ENCODE measurements at regions not wholly inside any gene's neighbourhood (a gene's known extent, or its start where the extent isn't known, plus 50 kb on each side); places are given as distances from the start of the nearest gene placed in this dataset.

- Histone ChIP-seq H3K4me1 (ENCODE audit: control insufficient read depth in 2 of 2, insufficient read depth in 2 of 2, low read length in 2 of 2) (no peaks in the 10 kb centered on the region), H3K4me3 (ENCODE audit: low read length in 2 of 2) (no peak overlapping the region), H3K36me3 (ENCODE audit: control insufficient read depth in 2 of 2, insufficient read depth in 2 of 2, low read length in 1 of 2) (no peaks in the 10 kb centered on the region), H3K27ac (ENCODE audit: low read depth in 1 of 2, low read length in 1 of 2) (no peak overlapping the region), H3K27me3 (ENCODE audit: control insufficient read depth in 2 of 2, insufficient read depth in 1 of 2, low read length in 1 of 2) (no peaks in the 10 kb centered on the region), H3K9me3 (ENCODE audit: control insufficient read depth in 2 of 2, insufficient read depth in 1 of 2, low read length in 1 of 2) (peaks cover 0 to 4% of the 10 kb centered on the region in 2 donors)
- no peak for DNase-seq (ENCODE audit: low read depth in 6 of 9, low spot score in 9 of 9)
These were observed 342.7 kb downstream of the TBC1D4 start for GRCh38 chr13:75139291-75139690.

GRCh38 chr13:75137911-75138571 is 343.9 kb downstream of the TBC1D4 start:
- H3K27me3 ChIP-seq (ENCODE audit: control insufficient read depth in 2 of 2, insufficient read depth in 1 of 2, low read length in 1 of 2) = no peaks in the 10 kb centered on the region
- 83% methylated on average over 3 of the region's 3 CpGs for WGBS
- no peak for DNase-seq (ENCODE audit: low read depth in 6 of 9, low spot score in 9 of 9)
- H3K9me3 ChIP-seq (ENCODE audit: control insufficient read depth in 2 of 2, insufficient read depth in 1 of 2, low read length in 1 of 2) = peaks cover 0 to 4% of the 10 kb centered on the region in 2 donors
- H3K4me1 ChIP-seq (ENCODE audit: control insufficient read depth in 2 of 2, insufficient read depth in 2 of 2, low read length in 2 of 2) = no peaks in the 10 kb centered on the region
- no peak overlapping the region for H3K4me3 ChIP-seq (ENCODE audit: low read length in 2 of 2)
- no peaks in the 10 kb centered on the region for H3K36me3 ChIP-seq (ENCODE audit: control insufficient read depth in 2 of 2, insufficient read depth in 2 of 2, low read length in 1 of 2)
- no peak overlapping the region for H3K27ac ChIP-seq (ENCODE audit: low read depth in 1 of 2, low read length in 1 of 2)

- Histone ChIP-seq H3K36me3 (ENCODE audit: control insufficient read depth in 2 of 2, insufficient read depth in 2 of 2, low read length in 1 of 2) (no peaks in the 10 kb centered on the region), H3K27ac (ENCODE audit: low read depth in 1 of 2, low read length in 1 of 2) (no peak overlapping the region), H3K4me3 (ENCODE audit: low read length in 2 of 2) (no peak overlapping the region), H3K4me1 (ENCODE audit: control insufficient read depth in 2 of 2, insufficient read depth in 2 of 2, low read length in 2 of 2) (no peaks in the 10 kb centered on the region), H3K27me3 (ENCODE audit: control insufficient read depth in 2 of 2, insufficient read depth in 1 of 2, low read length in 1 of 2) (no peaks in the 10 kb centered on the region), H3K9me3 (ENCODE audit: control insufficient read depth in 2 of 2, insufficient read depth in 1 of 2, low read length in 1 of 2) (peaks cover 0 to 4% of the 10 kb centered on the region in 2 donors)
- WGBS = 91% methylated on average over 1 of the region's 1 CpG
- DNase-seq (ENCODE audit: low read depth in 6 of 9, low spot score in 9 of 9) = no peak
These were observed 345.8 kb downstream of the TBC1D4 start for GRCh38 chr13:75136151-75136550.

- WGBS = 93% methylated on average over 6 of the region's 6 CpGs
- no peaks in the 10 kb centered on the region for H3K4me1 ChIP-seq (ENCODE audit: control insufficient read depth in 2 of 2, insufficient read depth in 2 of 2, low read length in 2 of 2)
- DNase-seq (ENCODE audit: low read depth in 6 of 9, low spot score in 9 of 9) = no peak
- no peaks in the 10 kb centered on the region for H3K36me3 ChIP-seq (ENCODE audit: control insufficient read depth in 2 of 2, insufficient read depth in 2 of 2, low read length in 1 of 2)
- H3K4me3 ChIP-seq (ENCODE audit: low read length in 2 of 2) = no peak overlapping the region
- H3K27ac ChIP-seq (ENCODE audit: low read depth in 1 of 2, low read length in 1 of 2) = no peak overlapping the region
- peaks cover 0 to 4% of the 10 kb centered on the region in 2 donors for H3K9me3 ChIP-seq (ENCODE audit: control insufficient read depth in 2 of 2, insufficient read depth in 1 of 2, low read length in 1 of 2)
- H3K27me3 ChIP-seq (ENCODE audit: control insufficient read depth in 2 of 2, insufficient read depth in 1 of 2, low read length in 1 of 2) = no peaks in the 10 kb centered on the region
These were observed 346.6 kb downstream of the TBC1D4 start for GRCh38 chr13:75135325-75135825.

- Histone ChIP-seq H3K4me3 (ENCODE audit: low read length in 2 of 2) (no peak overlapping the region), H3K36me3 (ENCODE audit: control insufficient read depth in 2 of 2, insufficient read depth in 2 of 2, low read length in 1 of 2) (no peaks in the 10 kb centered on the region), H3K27me3 (ENCODE audit: control insufficient read depth in 2 of 2, insufficient read depth in 1 of 2, low read length in 1 of 2) (no peaks in the 10 kb centered on the region), H3K9me3 (ENCODE audit: control insufficient read depth in 2 of 2, insufficient read depth in 1 of 2, low read length in 1 of 2) (no peaks in the 10 kb centered on the region), H3K27ac (ENCODE audit: low read depth in 1 of 2, low read length in 1 of 2) (no peak overlapping the region), H3K4me1 (ENCODE audit: control insufficient read depth in 2 of 2, insufficient read depth in 2 of 2, low read length in 2 of 2) (no peaks in the 10 kb centered on the region)
- no peak for DNase-seq (ENCODE audit: low read depth in 6 of 9, low spot score in 9 of 9)
- 79% methylated on average over 3 of the region's 3 CpGs for WGBS
These were observed 349.0 kb downstream of the TBC1D4 start for GRCh38 chr13:75132701-75133695.

- DNase-seq (ENCODE audit: low read depth in 6 of 9, low spot score in 9 of 9) = no peak
- Histone ChIP-seq H3K36me3 (ENCODE audit: control insufficient read depth in 2 of 2, insufficient read depth in 2 of 2, low read length in 1 of 2) (no peaks in the 10 kb centered on the region), H3K27ac (ENCODE audit: low read depth in 1 of 2, low read length in 1 of 2) (no peak overlapping the region), H3K4me1 (ENCODE audit: control insufficient read depth in 2 of 2, insufficient read depth in 2 of 2, low read length in 2 of 2) (no peaks in the 10 kb centered on the region), H3K4me3 (ENCODE audit: low read length in 2 of 2) (no peak overlapping the region), H3K9me3 (ENCODE audit: control insufficient read depth in 2 of 2, insufficient read depth in 1 of 2, low read length in 1 of 2) (no peaks in the 10 kb centered on the region), H3K27me3 (ENCODE audit: control insufficient read depth in 2 of 2, insufficient read depth in 1 of 2, low read length in 1 of 2) (no peaks in the 10 kb centered on the region)
- 77% methylated on average over 1 of the region's 1 CpG for WGBS
These were observed 352.6 kb downstream of the TBC1D4 start for GRCh38 chr13:75129331-75129730.

GRCh38 chr13:75124415-75124814 is 357.6 kb downstream of the TBC1D4 start:
- H3K4me1 ChIP-seq (ENCODE audit: control insufficient read depth in 2 of 2, insufficient read depth in 2 of 2, low read length in 2 of 2) = no peaks in the 10 kb centered on the region
- H3K27ac ChIP-seq (ENCODE audit: low read depth in 1 of 2, low read length in 1 of 2) = no peak overlapping the region
- no peaks in the 10 kb centered on the region for H3K36me3 ChIP-seq (ENCODE audit: control insufficient read depth in 2 of 2, insufficient read depth in 2 of 2, low read length in 1 of 2)
- no peak for DNase-seq (ENCODE audit: low read depth in 6 of 9, low spot score in 9 of 9)
- H3K4me3 ChIP-seq (ENCODE audit: low read length in 2 of 2) = no peak overlapping the region
- no peaks in the 10 kb centered on the region for H3K27me3 ChIP-seq (ENCODE audit: control insufficient read depth in 2 of 2, insufficient read depth in 1 of 2, low read length in 1 of 2)
- H3K9me3 ChIP-seq (ENCODE audit: control insufficient read depth in 2 of 2, insufficient read depth in 1 of 2, low read length in 1 of 2) = no peaks in the 10 kb centered on the region

- no peak overlapping the region for H3K27ac ChIP-seq (ENCODE audit: low read depth in 1 of 2, low read length in 1 of 2)
- DNase-seq (ENCODE audit: low read depth in 6 of 9, low spot score in 9 of 9) = no peak
- no peaks in the 10 kb centered on the region for H3K36me3 ChIP-seq (ENCODE audit: control insufficient read depth in 2 of 2, insufficient read depth in 2 of 2, low read length in 1 of 2)
- no peak overlapping the region for H3K4me3 ChIP-seq (ENCODE audit: low read length in 2 of 2)
- H3K27me3 ChIP-seq (ENCODE audit: control insufficient read depth in 2 of 2, insufficient read depth in 1 of 2, low read length in 1 of 2) = no peaks in the 10 kb centered on the region
- WGBS = 94% methylated on average over 1 of the region's 1 CpG
- no peaks in the 10 kb centered on the region for H3K9me3 ChIP-seq (ENCODE audit: control insufficient read depth in 2 of 2, insufficient read depth in 1 of 2, low read length in 1 of 2)
- no peaks in the 10 kb centered on the region for H3K4me1 ChIP-seq (ENCODE audit: control insufficient read depth in 2 of 2, insufficient read depth in 2 of 2, low read length in 2 of 2)
These were observed 358.5 kb downstream of the TBC1D4 start for GRCh38 chr13:75123428-75123827.

GRCh38 chr13:75120085-75120484 is 361.9 kb downstream of the TBC1D4 start:
- Histone ChIP-seq H3K27me3 (ENCODE audit: control insufficient read depth in 2 of 2, insufficient read depth in 1 of 2, low read length in 1 of 2) (no peaks in the 10 kb centered on the region), H3K4me3 (ENCODE audit: low read length in 2 of 2) (no peak overlapping the region), H3K9me3 (ENCODE audit: control insufficient read depth in 2 of 2, insufficient read depth in 1 of 2, low read length in 1 of 2) (no peaks in the 10 kb centered on the region), H3K36me3 (ENCODE audit: control insufficient read depth in 2 of 2, insufficient read depth in 2 of 2, low read length in 1 of 2) (no peaks in the 10 kb centered on the region), H3K27ac (ENCODE audit: low read depth in 1 of 2, low read length in 1 of 2) (no peak overlapping the region), H3K4me1 (ENCODE audit: control insufficient read depth in 2 of 2, insufficient read depth in 2 of 2, low read length in 2 of 2) (no peaks in the 10 kb centered on the region)
- WGBS = 73% methylated on average over 4 of the region's 4 CpGs
- DNase-seq (ENCODE audit: low read depth in 6 of 9, low spot score in 9 of 9) = no peak

All from thymus (tissue), 11 donors.